H1 (cell line): ENCODE measurements at regions not wholly inside any gene's neighbourhood (a gene's known extent, or its start where the extent isn't known, plus 50 kb on each side); places are given as distances from the start of the nearest gene placed in this dataset.

Source experiments
- CTCF ChIA-PET: fragments of 300-600 bp; sonication (Branson Sonifier 250); formaldehyde crosslinking; loops from one replicate; lab custom pipeline; 2021; ENCODE audit not compliant: partially characterized antibody; lab: Charles Lee
- POLR2A ChIA-PET: fragments of 300-600 bp; sonication (Branson Sonifier 250); formaldehyde crosslinking; loops from one replicate; lab custom pipeline; 2021; ENCODE audit warnings: inconsistent platforms; ENCODE audit not compliant: partially characterized antibody; lab: Charles Lee
- DNase-seq, 2 experiments: peaks; one replicate each; pipeline versions ENCODE4 v3.0.0 to v3.0.0-alpha.2; 2010 to 2022; ENCODE audit warnings: low spot score in 2 of 2, low read depth in 1 of 2, mixed read lengths in 1 of 2
- FAIRE-seq: peaks from 2 replicates; lab custom pipeline; 2011; peaks lifted over from hg19 to GRCh38; lab: Jason Lieb, UNC
- H2AFZ ChIP-seq: 2 replicates; pipeline ENCODE4 v1.8.1; 2012; ENCODE audit warnings: low read length, inconsistent platforms
- H2AK5ac ChIP-seq: 2 replicates; pipeline ENCODE4 v1.6.1; 2013; ENCODE audit warnings: low read depth, low read length
- H2BK120ac ChIP-seq: replicated peaks from 2 replicates; pipeline ENCODE3; 2013; ENCODE audit warnings: low read depth, low read length, inconsistent platforms
- H2BK12ac ChIP-seq: 2 replicates; pipeline ENCODE4 v1.6.1; 2013; ENCODE audit warnings: low read depth, low read length
- H2BK15ac ChIP-seq: 2 replicates; pipeline ENCODE4 v1.6.1; 2013; ENCODE audit warnings: low read length
- H2BK20ac ChIP-seq: 2 replicates; pipeline ENCODE4 v1.6.1; 2013; ENCODE audit warnings: low read length
- H2BK5ac ChIP-seq: 2 replicates; pipeline ENCODE4 v1.6.1; 2013; ENCODE audit warnings: low read depth, low read length
- H3K14ac ChIP-seq: 2 replicates; pipeline ENCODE4 v1.6.1; 2013; ENCODE audit warnings: inconsistent platforms; ENCODE audit not compliant: insufficient read length
- H3K18ac ChIP-seq: 2 replicates; pipeline ENCODE4 v1.6.1; 2013; ENCODE audit warnings: low read length; ENCODE audit errors: extremely low read depth
- H3K23ac ChIP-seq: 2 replicates; pipeline ENCODE4 v1.6.1; 2013; ENCODE audit warnings: inconsistent platforms; ENCODE audit not compliant: insufficient read length
- H3K23me2 ChIP-seq: 2 replicates; pipeline ENCODE4 v1.6.1; 2013; ENCODE audit warnings: low read depth, low read length
- H3K27ac ChIP-seq: 2 replicates; pipeline ENCODE4 v1.6.1; 2011; ENCODE audit warnings: low read depth, low read length, inconsistent platforms
- H3K27me3 ChIP-seq, 4 experiments: replicated peaks in 1 of 4; 1 replicate in 1 of 4; 2 replicates in 3 of 4; pipeline versions ENCODE4 v1.6.1 to v1.8.1; 2011 to 2013; ENCODE audit warnings: low read length in 3 of 4, mild to moderate bottlenecking in 3 of 4, inconsistent platforms in 2 of 4, mixed read lengths in 2 of 4, moderate library complexity in 1 of 4; ENCODE audit not compliant: control insufficient read depth in 3 of 4, insufficient read depth in 3 of 4; ENCODE audit errors: extremely low read depth in 1 of 4
- H3K36me3 ChIP-seq, 4 experiments: 2 replicates each; pipeline versions ENCODE4 v1.6.1 to v1.8.1; 2011 to 2013; ENCODE audit warnings: mild to moderate bottlenecking in 4 of 4, low read length in 3 of 4, moderate library complexity in 2 of 4, control low read depth in 1 of 4, inconsistent platforms in 1 of 4; ENCODE audit not compliant: insufficient read depth in 4 of 4, control insufficient read depth in 2 of 4
- H3K4ac ChIP-seq: replicated peaks from 2 replicates; pipeline ENCODE3; 2013; ENCODE audit warnings: low read length, low read depth, mixed read lengths, inconsistent platforms; ENCODE audit not compliant: insufficient read length
- H3K4me1 ChIP-seq, 4 experiments: replicated peaks in 1 of 4; 1 replicate in 1 of 4; 2 replicates in 3 of 4; pipeline versions ENCODE4 v1.6.1 to v1.8.1; 2011 to 2013; ENCODE audit warnings: low read length in 3 of 4, inconsistent platforms in 2 of 4, mixed read lengths in 1 of 4; ENCODE audit not compliant: insufficient read depth in 4 of 4, control insufficient read depth in 3 of 4
- H3K4me2 ChIP-seq, 2 experiments: 2 replicates each; pipeline versions ENCODE4 v1.6.1 to v1.8.1; 2011 to 2013; ENCODE audit warnings: low read depth in 2 of 2, low read length in 2 of 2, control low read depth in 1 of 2, inconsistent platforms in 1 of 2, mild to moderate bottlenecking in 1 of 2; ENCODE audit not compliant: insufficient read depth in 1 of 2
- H3K4me3 ChIP-seq, 4 experiments: fragments of 200-600, 300-600 bp in 1 of 4; sonication (generic), shearing (Covaris generic), sonication (Bioruptor Twin) in 1 of 4; 2 replicates each; pipeline versions ENCODE4 v1.5.1 to v1.8.1; 2011 to 2016; ENCODE audit warnings: low read length in 4 of 4, low read depth in 3 of 4, control low read depth in 2 of 4, inconsistent platforms in 2 of 4, mild to moderate bottlenecking in 2 of 4, mixed read lengths in 1 of 4, moderate library complexity in 1 of 4; ENCODE audit not compliant: insufficient read depth in 2 of 4; ENCODE audit errors: extremely low read depth in 1 of 4
- H3K56ac ChIP-seq: replicated peaks from 2 replicates; pipeline ENCODE3; 2013; ENCODE audit warnings: low read depth, mild to moderate bottlenecking, mixed read lengths, low read length, inconsistent platforms; ENCODE audit not compliant: insufficient read length
- H3K79me1 ChIP-seq: 2 replicates; pipeline ENCODE4 v1.6.1; 2013; ENCODE audit warnings: low read depth, low read length, control low read depth
- H3K79me2 ChIP-seq, 2 experiments: 2 replicates each; pipeline versions ENCODE4 v1.6.1 to v1.8.1; 2012 to 2013; ENCODE audit warnings: low read length in 2 of 2, mild to moderate bottlenecking in 2 of 2, inconsistent platforms in 1 of 2; ENCODE audit not compliant: insufficient read depth in 2 of 2, control insufficient read depth in 1 of 2
- H3K9ac ChIP-seq, 4 experiments: replicated peaks in 1 of 4; 1 replicate in 1 of 4; 2 replicates in 3 of 4; pipeline versions ENCODE4 v1.6.1 to v1.8.1; 2011 to 2013; ENCODE audit warnings: low read depth in 3 of 4, low read length in 3 of 4, control low read depth in 2 of 4, mild to moderate bottlenecking in 2 of 4, moderate library complexity in 2 of 4, inconsistent platforms in 1 of 4; ENCODE audit errors: extremely low read depth in 1 of 4
- H3K9me3 ChIP-seq, 2 experiments: 2 replicates each; pipeline versions ENCODE4 v1.6.1 to v1.8.1; 2012 to 2013; ENCODE audit warnings: mild to moderate bottlenecking in 2 of 2, moderate library complexity in 2 of 2, control low read depth in 1 of 2, inconsistent platforms in 1 of 2, low read depth in 1 of 2, low read length in 1 of 2, mixed read lengths in 1 of 2; ENCODE audit not compliant: insufficient read depth in 2 of 2
- H4K20me1 ChIP-seq, 2 experiments: replicated peaks in 1 of 2; 2 replicates each; pipeline versions ENCODE3 to v1.8.1; 2011 to 2013; ENCODE audit warnings: inconsistent platforms in 2 of 2, low read length in 2 of 2, mild to moderate bottlenecking in 1 of 2; ENCODE audit not compliant: insufficient read depth in 2 of 2, control insufficient read depth in 1 of 2
- H4K5ac ChIP-seq: 2 replicates; pipeline ENCODE4 v1.6.1; 2013; ENCODE audit warnings: low read length, low read depth, mixed read lengths, inconsistent platforms; ENCODE audit not compliant: insufficient read length
- H4K8ac ChIP-seq: 2 replicates; pipeline ENCODE4 v1.8.0; 2013; ENCODE audit warnings: mild to moderate bottlenecking, moderate library complexity, low read length, inconsistent platforms; ENCODE audit not compliant: insufficient read depth; ENCODE audit errors: extremely low read depth
- H4K91ac ChIP-seq: replicated peaks from 2 replicates; pipeline ENCODE3; 2013; ENCODE audit warnings: low read length, mixed read lengths, inconsistent platforms; ENCODE audit not compliant: insufficient read length
- CTCF ChIP-seq, 3 experiments: IDR thresholded peaks; 1 replicate in 2 of 3; 2 replicates in 1 of 3; pipeline versions ENCODE4 v1.5.1 to v1.6.1; 2011; ENCODE audit warnings: low read length in 3 of 3, mild to moderate bottlenecking in 3 of 3, inconsistent platforms in 2 of 3, low read depth in 1 of 3, moderate library complexity in 1 of 3; ENCODE audit not compliant: insufficient read depth in 1 of 3; ENCODE audit errors: control extremely low read depth in 1 of 3
- GABPA ChIP-seq: IDR thresholded peaks from 2 replicates; pipeline ENCODE4 v1.6.1; 2011; ENCODE audit warnings: mild to moderate bottlenecking, low read length, moderate library complexity, borderline replicate concordance; ENCODE audit not compliant: insufficient read depth
- SP2 ChIP-seq: IDR thresholded peaks from 2 replicates; pipeline ENCODE4 v1.6.1; 2012; ENCODE audit warnings: mild to moderate bottlenecking, low read length, inconsistent platforms
- SRF ChIP-seq: IDR thresholded peaks from 2 replicates; pipeline ENCODE4 v1.6.1; 2011; ENCODE audit warnings: mild to moderate bottlenecking, low read depth, low read length, moderate library complexity
- TBP ChIP-seq: IDR thresholded peaks from 2 replicates; pipeline ENCODE4 v1.6.1; 2011; ENCODE audit warnings: low read depth, low read length, improper control_type of control experiment
- WGBS, 2 experiments: shearing (Covaris generic) in 1 of 2; methylation state at CpG; one replicate each; pipeline versions ENCODE4 v1.1.6 to v1.1.7; 2013 to 2015; ENCODE audit warnings: low lambda C conversion rate in 2 of 2, mixed read lengths in 2 of 2, inconsistent platforms in 1 of 2, low coverage in 1 of 2, missing lambda C conversion rate in 1 of 2; ENCODE audit not compliant: insufficient replicate concordance in 2 of 2, insufficient coverage in 1 of 2, insufficient read length in 1 of 2; ENCODE audit errors: extremely low coverage in 1 of 2, missing lambda C conversion rate in 1 of 2; 5-methylcytosine and 5-hydroxymethylcytosine counted together

- CTCF ChIA-PET, result no interaction called here
- no peak for TF ChIP-seq SP2
- TF ChIP-seq GABPA, result no peak
- TF ChIP-seq CTCF (IDR thresholded peaks at IDR 0.05; ENCODE audit: control extremely low read depth in 1 of 3, insufficient read depth in 1 of 3, low read depth in 1 of 3, low read length in 3 of 3), result no peak
- no peak for TF ChIP-seq TBP
- TF ChIP-seq SRF, result no peak
- H2BK5ac ChIP-seq, result no peak overlapping the region
- H3K14ac ChIP-seq, result no peak overlapping the region
- H3K27ac ChIP-seq, result no peak overlapping the region
- H4K20me1 ChIP-seq, result no peaks in the 10 kb centered on the region
- H3K18ac ChIP-seq, result no peak overlapping the region
- DNase-seq, result no peak
- H3K4me2 ChIP-seq, result no peak overlapping the region
- no peak overlapping the region for H2BK12ac ChIP-seq
- H3K79me2 ChIP-seq, result no peaks in the 10 kb centered on the region
- H4K91ac ChIP-seq, result no peak overlapping the region
- no peaks in the 10 kb centered on the region for H3K23me2 ChIP-seq
- no peak for FAIRE-seq
- no peak overlapping the region for H3K4ac ChIP-seq
- no peak overlapping the region for H3K4me3 ChIP-seq
- H2BK15ac ChIP-seq, result no peak overlapping the region
- 82% methylated on average over 4 of the region's 4 CpGs; no CpG with 5 or more reads in 1 of the 2 experiments for WGBS, 2 experiments
- POLR2A ChIA-PET, result no interaction called here
- H4K8ac ChIP-seq, result no peak overlapping the region
- H3K27me3 ChIP-seq, result no peaks in the 10 kb centered on the region
- H3K23ac ChIP-seq, result no peak overlapping the region
- H3K4me1 ChIP-seq, result no peaks in the 10 kb centered on the region
- H2BK120ac ChIP-seq, result no peak overlapping the region
- H4K5ac ChIP-seq, result no peak overlapping the region
- H3K79me1 ChIP-seq, result no peaks in the 10 kb centered on the region
- H3K9me3 ChIP-seq, result no peaks in the 10 kb centered on the region
- H3K36me3 ChIP-seq, result no peaks in the 10 kb centered on the region
- no peak overlapping the region for H3K56ac ChIP-seq
- no peak overlapping the region for H3K9ac ChIP-seq
- no peak overlapping the region for H2AFZ ChIP-seq
- H2BK20ac ChIP-seq, result no peak overlapping the region
- H2AK5ac ChIP-seq, result no peak overlapping the region
Measured at GRCh38 chrX:35150052-35150451, 207.5 kb downstream of the FAM47B start.
